WTC11 (cell line): ENCODE measurements at regions not wholly inside any gene's neighbourhood (a gene's known extent, or its start where the extent isn't known, plus 50 kb on each side); places are given as distances from the start of the nearest gene placed in this dataset.
"Not testable (repeated sequence)": the region's sequence is repeated elsewhere in the genome, so short reads cannot be mapped to it uniquely, and the experiment has no call there.

Source experiments
- ATAC-seq: fragments of 200-7000 bp; cut with Tn5 transposase; 2 replicates; pipeline ENCODE4 v1.10.0; 2021; ENCODE audit warnings: mild to moderate bottlenecking, moderate library complexity
- CTCF ChIA-PET: fragments of 300-600 bp; sonication (Branson Sonifier 250); formaldehyde crosslinking; loops from one replicate; lab custom pipeline; 2021; ENCODE audit warnings: antibody characterized with exemption; lab: Charles Lee
- POLR2A ChIA-PET: fragments of 350-600 bp; sonication (Branson Sonifier 250); formaldehyde crosslinking; loops from one replicate; lab custom pipeline; 2021; ENCODE audit warnings: antibody characterized with exemption; lab: Charles Lee
- DNase-seq: peaks from one replicate; pipeline ENCODE4 v3.0.0; 2021; ENCODE audit warnings: low spot score
- H3K27ac Mint-ChIP-seq: 2 replicates; pipeline ENCODE4 v1.8.0; 2021; ENCODE audit warnings: mixed read lengths
- H3K27me3 Mint-ChIP-seq: 2 replicates; pipeline ENCODE4 v1.8.0; 2021; ENCODE audit warnings: low read depth, mild to moderate bottlenecking, moderate library complexity, mixed read lengths
- H3K36me3 Mint-ChIP-seq: 2 replicates; pipeline ENCODE4 v1.8.0; 2021; ENCODE audit warnings: mixed read lengths
- H3K4me1 Mint-ChIP-seq: 2 replicates; pipeline ENCODE4 v1.8.0; 2022; ENCODE audit warnings: mixed read lengths
- H3K4me3 Mint-ChIP-seq: 2 replicates; pipeline ENCODE4 v1.8.0; 2021; ENCODE audit warnings: mild to moderate bottlenecking, moderate library complexity, mixed read lengths
- H3K9me3 Mint-ChIP-seq: 2 replicates; pipeline ENCODE4 v1.8.0; 2021; ENCODE audit warnings: mixed read lengths
- AFF4 ChIP-seq: sonication (generic); formaldehyde crosslinking; IDR thresholded peaks from 2 replicates; pipeline ENCODE4 v1.8.1; 2023; ENCODE audit warnings: mild to moderate bottlenecking, missing genetic modification reagents, borderline replicate concordance
- EMX1 ChIP-seq: fragments of 250-450 bp; sonication (Bioruptor Pico); IDR thresholded peaks from 2 replicates; pipeline ENCODE4 v1.8.0; 2021; ENCODE audit warnings: mild to moderate bottlenecking
- ETV6 ChIP-seq: sonication (generic); formaldehyde crosslinking; IDR thresholded peaks from 2 replicates; pipeline ENCODE4 v1.8.1; 2022; ENCODE audit warnings: mild to moderate bottlenecking, missing genetic modification reagents
- HMGA2 ChIP-seq: fragments of 250-450 bp; sonication (Bioruptor Pico); IDR thresholded peaks from 2 replicates; pipeline ENCODE4 v1.4.0; 2021; ENCODE audit warnings: mild to moderate bottlenecking, moderate library complexity
- RELA ChIP-seq: sonication (generic); formaldehyde crosslinking; IDR thresholded peaks from 2 replicates; pipeline ENCODE4 v1.8.1; 2022; ENCODE audit warnings: missing genetic modification reagents, mild to moderate bottlenecking, borderline replicate concordance
- SP1 ChIP-seq: sonication (generic); formaldehyde crosslinking; conservative IDR thresholded peaks from 2 replicates; pipeline ENCODE4 v1.8.1; 2022; ENCODE audit warnings: missing genetic modification reagents
- USF1 ChIP-seq: sonication (generic); formaldehyde crosslinking; IDR thresholded peaks from 2 replicates; pipeline ENCODE4 v1.8.0; 2022; ENCODE audit warnings: mild to moderate bottlenecking, missing genetic modification reagents
- ZNF219 ChIP-seq: sonication (generic); formaldehyde crosslinking; IDR thresholded peaks from 2 replicates; pipeline ENCODE4 v1.8.0; 2023; ENCODE audit warnings: missing genetic modification reagents, mild to moderate bottlenecking, borderline replicate concordance
- ZNF423 ChIP-seq: fragments of 250-450 bp; sonication (Bioruptor Pico); IDR thresholded peaks from 2 replicates; pipeline ENCODE4 v2.1.2; 2022; ENCODE audit warnings: mild to moderate bottlenecking, moderate library complexity
- TF ChIP-seq, protein P1 (sequence below): sonication (generic); formaldehyde crosslinking; IDR thresholded peaks from 2 replicates; pipeline ENCODE4 v1.8.0; 2023; ENCODE audit warnings: missing genetic modification reagents, mild to moderate bottlenecking, borderline replicate concordance
- TF ChIP-seq, protein P2 (sequence below): sonication (generic); formaldehyde crosslinking; IDR thresholded peaks from 2 replicates; pipeline ENCODE4 v1.8.1; 2023; ENCODE audit warnings: mild to moderate bottlenecking, missing genetic modification reagents
- TF ChIP-seq, protein P3 (sequence below): sonication (generic); formaldehyde crosslinking; IDR thresholded peaks from 2 replicates; pipeline ENCODE4 v1.8.0; 2022; ENCODE audit warnings: mild to moderate bottlenecking, missing genetic modification reagents
- TF ChIP-seq, protein P4 (sequence below): sonication (generic); formaldehyde crosslinking; IDR thresholded peaks from 2 replicates; pipeline ENCODE4 v1.8.0; 2022; ENCODE audit warnings: mild to moderate bottlenecking, missing genetic modification reagents

DNA sequence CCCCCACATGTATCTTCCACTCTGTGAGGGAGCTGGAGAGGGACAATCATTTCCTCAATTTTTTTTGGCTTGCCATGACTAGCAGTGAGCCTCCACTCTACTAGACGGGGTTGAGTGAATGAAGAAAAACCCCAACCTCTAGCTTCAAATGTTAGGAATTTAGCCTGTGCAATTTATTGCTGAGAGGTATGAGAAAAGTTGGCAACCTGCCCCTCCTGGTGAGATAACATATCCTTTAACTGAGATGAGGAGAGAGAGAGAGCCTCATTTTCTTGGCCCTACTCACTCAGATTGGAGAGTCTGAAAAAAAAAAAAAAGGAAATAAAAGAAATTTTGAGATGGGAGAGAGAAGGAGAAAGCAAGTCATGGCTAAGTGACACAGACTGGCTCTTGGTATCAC, 218.2 kb upstream of the CARD18 start (continued):
- TF ChIP-seq, protein P1, sequence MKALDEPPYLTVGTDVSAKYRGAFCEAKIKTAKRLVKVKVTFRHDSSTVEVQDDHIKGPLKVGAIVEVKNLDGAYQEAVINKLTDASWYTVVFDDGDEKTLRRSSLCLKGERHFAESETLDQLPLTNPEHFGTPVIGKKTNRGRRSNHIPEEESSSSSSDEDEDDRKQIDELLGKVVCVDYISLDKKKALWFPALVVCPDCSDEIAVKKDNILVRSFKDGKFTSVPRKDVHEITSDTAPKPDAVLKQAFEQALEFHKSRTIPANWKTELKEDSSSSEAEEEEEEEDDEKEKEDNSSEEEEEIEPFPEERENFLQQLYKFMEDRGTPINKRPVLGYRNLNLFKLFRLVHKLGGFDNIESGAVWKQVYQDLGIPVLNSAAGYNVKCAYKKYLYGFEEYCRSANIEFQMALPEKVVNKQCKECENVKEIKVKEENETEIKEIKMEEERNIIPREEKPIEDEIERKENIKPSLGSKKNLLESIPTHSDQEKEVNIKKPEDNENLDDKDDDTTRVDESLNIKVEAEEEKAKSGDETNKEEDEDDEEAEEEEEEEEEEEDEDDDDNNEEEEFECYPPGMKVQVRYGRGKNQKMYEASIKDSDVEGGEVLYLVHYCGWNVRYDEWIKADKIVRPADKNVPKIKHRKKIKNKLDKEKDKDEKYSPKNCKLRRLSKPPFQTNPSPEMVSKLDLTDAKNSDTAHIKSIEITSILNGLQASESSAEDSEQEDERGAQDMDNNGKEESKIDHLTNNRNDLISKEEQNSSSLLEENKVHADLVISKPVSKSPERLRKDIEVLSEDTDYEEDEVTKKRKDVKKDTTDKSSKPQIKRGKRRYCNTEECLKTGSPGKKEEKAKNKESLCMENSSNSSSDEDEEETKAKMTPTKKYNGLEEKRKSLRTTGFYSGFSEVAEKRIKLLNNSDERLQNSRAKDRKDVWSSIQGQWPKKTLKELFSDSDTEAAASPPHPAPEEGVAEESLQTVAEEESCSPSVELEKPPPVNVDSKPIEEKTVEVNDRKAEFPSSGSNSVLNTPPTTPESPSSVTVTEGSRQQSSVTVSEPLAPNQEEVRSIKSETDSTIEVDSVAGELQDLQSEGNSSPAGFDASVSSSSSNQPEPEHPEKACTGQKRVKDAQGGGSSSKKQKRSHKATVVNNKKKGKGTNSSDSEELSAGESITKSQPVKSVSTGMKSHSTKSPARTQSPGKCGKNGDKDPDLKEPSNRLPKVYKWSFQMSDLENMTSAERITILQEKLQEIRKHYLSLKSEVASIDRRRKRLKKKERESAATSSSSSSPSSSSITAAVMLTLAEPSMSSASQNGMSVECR: no peak
- no peak for TF ChIP-seq USF1 (CRISPR knock-in tag)

- Mint-ChIP-seq H3K4me1 (no peaks in the 10 kb centered on the region), H3K36me3 (no peaks in the 10 kb centered on the region), H3K4me3 (no peak overlapping the region), H3K9me3 (no peaks in the 10 kb centered on the region), H3K27me3 (no peaks in the 10 kb centered on the region), H3K27ac (no peak overlapping the region)
- POLR2A ChIA-PET: no interaction called here
- ATAC-seq (no peak), DNase-seq (no peak)
- TF ChIP-seq ETV6: no peak
- TF ChIP-seq, protein P2, sequence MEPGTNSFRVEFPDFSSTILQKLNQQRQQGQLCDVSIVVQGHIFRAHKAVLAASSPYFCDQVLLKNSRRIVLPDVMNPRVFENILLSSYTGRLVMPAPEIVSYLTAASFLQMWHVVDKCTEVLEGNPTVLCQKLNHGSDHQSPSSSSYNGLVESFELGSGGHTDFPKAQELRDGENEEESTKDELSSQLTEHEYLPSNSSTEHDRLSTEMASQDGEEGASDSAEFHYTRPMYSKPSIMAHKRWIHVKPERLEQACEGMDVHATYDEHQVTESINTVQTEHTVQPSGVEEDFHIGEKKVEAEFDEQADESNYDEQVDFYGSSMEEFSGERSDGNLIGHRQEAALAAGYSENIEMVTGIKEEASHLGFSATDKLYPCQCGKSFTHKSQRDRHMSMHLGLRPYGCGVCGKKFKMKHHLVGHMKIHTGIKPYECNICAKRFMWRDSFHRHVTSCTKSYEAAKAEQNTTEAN: no peak
- no peak for TF ChIP-seq AFF4
- no peak for TF ChIP-seq EMX1 (CRISPR knock-in tag)
- TF ChIP-seq RELA (CRISPR knock-in tag): no peak
- TF ChIP-seq ZNF219 (CRISPR knock-in tag): no peak
- no peak for TF ChIP-seq SP1 (CRISPR knock-in tag)
- TF ChIP-seq, protein P3, sequence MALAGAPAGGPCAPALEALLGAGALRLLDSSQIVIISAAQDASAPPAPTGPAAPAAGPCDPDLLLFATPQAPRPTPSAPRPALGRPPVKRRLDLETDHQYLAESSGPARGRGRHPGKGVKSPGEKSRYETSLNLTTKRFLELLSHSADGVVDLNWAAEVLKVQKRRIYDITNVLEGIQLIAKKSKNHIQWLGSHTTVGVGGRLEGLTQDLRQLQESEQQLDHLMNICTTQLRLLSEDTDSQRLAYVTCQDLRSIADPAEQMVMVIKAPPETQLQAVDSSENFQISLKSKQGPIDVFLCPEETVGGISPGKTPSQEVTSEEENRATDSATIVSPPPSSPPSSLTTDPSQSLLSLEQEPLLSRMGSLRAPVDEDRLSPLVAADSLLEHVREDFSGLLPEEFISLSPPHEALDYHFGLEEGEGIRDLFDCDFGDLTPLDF (CRISPR knock-in tag): no peak
- TF ChIP-seq, protein P4, sequence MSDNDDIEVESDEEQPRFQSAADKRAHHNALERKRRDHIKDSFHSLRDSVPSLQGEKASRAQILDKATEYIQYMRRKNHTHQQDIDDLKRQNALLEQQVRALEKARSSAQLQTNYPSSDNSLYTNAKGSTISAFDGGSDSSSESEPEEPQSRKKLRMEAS (CRISPR knock-in tag): no peak
- TF ChIP-seq ZNF423 (CRISPR knock-in tag): no peak
- TF ChIP-seq, all 79 proteins: peak for 0
- CTCF ChIA-PET: no interaction called here
These were observed 217.6 kb upstream of the CARD18 start for GRCh38 chr11:105357146-105357545.

DNA sequence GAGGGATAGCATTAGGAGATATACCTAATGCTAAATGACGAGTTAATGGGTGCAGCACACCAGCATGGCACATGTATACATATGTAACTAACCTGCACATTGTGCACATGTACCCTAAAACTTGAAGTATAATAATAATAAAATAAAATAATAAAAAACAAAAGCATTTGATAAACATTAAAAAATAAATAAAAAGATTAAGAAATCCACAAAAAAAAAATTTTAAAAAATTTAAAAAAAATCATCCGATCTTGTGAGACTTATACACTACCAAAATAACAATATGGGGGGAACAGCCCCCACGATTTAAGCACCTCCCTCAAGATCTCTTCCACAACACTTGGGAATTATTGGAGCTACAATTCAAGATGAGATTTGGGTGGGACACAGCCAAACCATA, 210.3 kb upstream of the CARD18 start:
- ATAC-seq, POLR2A ChIA-PET, DNase-seq, H3K4me3 Mint-ChIP-seq, CTCF ChIA-PET, H3K4me1 Mint-ChIP-seq, H3K27ac Mint-ChIP-seq, H3K27me3 Mint-ChIP-seq: not testable (repeated sequence)
- Mint-ChIP-seq H3K36me3 (peaks cover 19% of the 10 kb centered on the region), H3K9me3 (peaks cover 32% of the 10 kb centered on the region)
- peak; percentile 91 for TF ChIP-seq HMGA2 (CRISPR knock-in tag)
